Gastrocnemius medialis (tissue), 4 donors: ENCODE measurements at regions not wholly inside any gene's neighbourhood (a gene's known extent, or its start where the extent isn't known, plus 50 kb on each side); places are given as distances from the start of the nearest gene placed in this dataset.

Experiments used
- ATAC-seq, 2 donors: fragments of 150-250 bp; one replicate each; pipeline ENCODE4 v1.9.1; 2016
- DNase-seq, 2 donors: peaks; one replicate each; pipeline ENCODE4 v3.0.0-alpha.2; 2019
- H3K27ac ChIP-seq, 4 donors: fragments of 200-600 bp; sonication (generic); 1 replicate in 1 of 4; 2 replicates in 3 of 4; pipeline ENCODE4 v1.5.1; 2016 to 2018; ENCODE audit warnings: mild to moderate bottlenecking in 2 of 4, moderate library complexity in 1 of 4
- H3K27me3 ChIP-seq, 3 donors: fragments of 200-600 bp; sonication (generic) in 2 of 3; 1 replicate in 1 of 3; 2 replicates in 2 of 3; pipeline versions ENCODE4 v1.5.1 to v1.6.0; 2016 to 2019; ENCODE audit warnings: mild to moderate bottlenecking in 1 of 3, moderate library complexity in 1 of 3
- H3K36me3 ChIP-seq, 2 donors: fragments of 200-600 bp; sonication (generic) in 1 of 2; one replicate each; pipeline ENCODE4 v1.5.1; 2017 to 2018
- H3K4me1 ChIP-seq, 2 donors: fragments of 200-600 bp; sonication (generic) in 1 of 2; one replicate each; pipeline ENCODE4 v1.5.1; 2016 to 2017; ENCODE audit warnings: mild to moderate bottlenecking in 2 of 2
- H3K4me3 ChIP-seq, 4 donors: fragments of 200-600 bp; sonication (generic) in 3 of 4; 1 replicate in 1 of 4; 2 replicates in 3 of 4; pipeline ENCODE4 v1.5.1; 2016 to 2019; ENCODE audit warnings: mild to moderate bottlenecking in 2 of 4
- H3K9me3 ChIP-seq, 3 donors: fragments of 200-600 bp; sonication (generic) in 2 of 3; 1 replicate in 1 of 3; 2 replicates in 2 of 3; pipeline ENCODE4 v1.5.1; 2016 to 2019
- POLR2A ChIP-seq, 2 donors: fragments of 450-650 bp; IDR thresholded peaks; one replicate each; pipeline ENCODE4 v1.6.1; 2017; ENCODE audit warnings: antibody characterized with exemption in 2 of 2, mild to moderate bottlenecking in 2 of 2, moderate library complexity in 2 of 2
- in situ Hi-C, 4 donors: fragments of 200-750 bp; cut with MboI; loops; one replicate each; pipeline versions ENCODE4 v1.15.0 to v1.8.0; 2017; ENCODE audit warnings: low sequenced_read_pairs in 4 of 4
- intact Hi-C: fragments of 100-400 bp; cut with DNase I; formaldehyde crosslinking; loops from one replicate; pipeline ENCODE4 v1.15.1; 2023; ENCODE audit warnings: low total_unique reads
- TF ChIP-seq, protein P1 (sequence below), 5 experiments: fragments of 450-650 bp in 3 of 5; fragments of 200-600 bp in 2 of 5; sonication (generic) in 2 of 5; IDR thresholded peaks in 4 of 5; conservative IDR thresholded peaks in 1 of 5; 1 replicate in 4 of 5; 2 replicates in 1 of 5; pipeline ENCODE4 v1.5.1; 2016 to 2019; ENCODE audit warnings: antibody characterized with exemption in 5 of 5, mild to moderate bottlenecking in 3 of 5, moderate library complexity in 3 of 5

DNA sequence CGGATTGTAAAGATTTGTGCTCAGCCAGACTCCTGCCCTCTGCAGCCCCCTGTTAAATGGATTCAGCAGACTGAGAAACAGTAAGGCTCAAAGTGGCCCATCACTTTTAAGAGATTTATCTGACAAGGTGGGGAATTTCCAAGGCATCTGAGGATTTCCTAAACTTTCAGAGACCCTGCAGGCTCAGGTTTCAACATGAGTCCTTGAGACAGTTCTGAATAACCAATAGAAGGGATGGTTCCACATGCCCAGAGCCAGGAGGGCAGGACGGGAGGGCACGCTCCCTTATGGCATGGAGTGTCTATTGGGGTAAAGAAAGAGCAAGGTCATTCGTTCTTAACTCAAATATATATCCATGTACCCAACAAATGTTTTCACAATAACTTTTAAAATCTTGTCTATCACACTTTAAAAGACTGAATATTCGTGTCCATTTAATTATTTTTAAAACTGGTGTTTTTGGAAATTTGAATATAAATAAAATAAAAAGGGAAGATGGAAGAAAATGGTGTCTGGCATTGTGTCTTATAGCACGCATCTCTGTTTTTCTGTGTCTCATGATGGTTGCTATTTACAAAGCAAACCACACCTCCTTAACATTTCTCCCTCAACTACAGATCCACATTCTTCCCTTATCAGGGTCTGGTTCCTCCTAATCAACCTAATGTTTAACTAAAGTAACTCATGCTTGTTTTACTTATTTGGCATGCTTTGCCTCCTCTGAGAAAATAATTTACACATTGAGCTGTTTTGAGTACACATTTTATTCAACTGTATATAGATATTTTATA, 56.0 kb upstream of the DSG1 start:
- ATAC-seq = no peak
- in situ Hi-C loops = no loop called here
- TF ChIP-seq, protein P1, sequence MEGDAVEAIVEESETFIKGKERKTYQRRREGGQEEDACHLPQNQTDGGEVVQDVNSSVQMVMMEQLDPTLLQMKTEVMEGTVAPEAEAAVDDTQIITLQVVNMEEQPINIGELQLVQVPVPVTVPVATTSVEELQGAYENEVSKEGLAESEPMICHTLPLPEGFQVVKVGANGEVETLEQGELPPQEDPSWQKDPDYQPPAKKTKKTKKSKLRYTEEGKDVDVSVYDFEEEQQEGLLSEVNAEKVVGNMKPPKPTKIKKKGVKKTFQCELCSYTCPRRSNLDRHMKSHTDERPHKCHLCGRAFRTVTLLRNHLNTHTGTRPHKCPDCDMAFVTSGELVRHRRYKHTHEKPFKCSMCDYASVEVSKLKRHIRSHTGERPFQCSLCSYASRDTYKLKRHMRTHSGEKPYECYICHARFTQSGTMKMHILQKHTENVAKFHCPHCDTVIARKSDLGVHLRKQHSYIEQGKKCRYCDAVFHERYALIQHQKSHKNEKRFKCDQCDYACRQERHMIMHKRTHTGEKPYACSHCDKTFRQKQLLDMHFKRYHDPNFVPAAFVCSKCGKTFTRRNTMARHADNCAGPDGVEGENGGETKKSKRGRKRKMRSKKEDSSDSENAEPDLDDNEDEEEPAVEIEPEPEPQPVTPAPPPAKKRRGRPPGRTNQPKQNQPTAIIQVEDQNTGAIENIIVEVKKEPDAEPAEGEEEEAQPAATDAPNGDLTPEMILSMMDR (IDR thresholded peaks at IDR 0.05 in 4 of 5, conservative IDR thresholded peaks at IDR 0.05 in 1 of 5) = no peak
- TF ChIP-seq POLR2A (IDR thresholded peaks at IDR 0.05) = no peak
- H3K36me3 ChIP-seq = no peaks in the 10 kb centered on the region
- H3K27me3 ChIP-seq = no peaks in the 10 kb centered on the region
- H3K4me3 ChIP-seq = no peak overlapping the region
- intact Hi-C loops = no loop called here
- no peak overlapping the region for H3K27ac ChIP-seq
- no peak for DNase-seq
- H3K4me1 ChIP-seq = no peaks in the 10 kb centered on the region
- no peaks in the 10 kb centered on the region for H3K9me3 ChIP-seq

DNA sequence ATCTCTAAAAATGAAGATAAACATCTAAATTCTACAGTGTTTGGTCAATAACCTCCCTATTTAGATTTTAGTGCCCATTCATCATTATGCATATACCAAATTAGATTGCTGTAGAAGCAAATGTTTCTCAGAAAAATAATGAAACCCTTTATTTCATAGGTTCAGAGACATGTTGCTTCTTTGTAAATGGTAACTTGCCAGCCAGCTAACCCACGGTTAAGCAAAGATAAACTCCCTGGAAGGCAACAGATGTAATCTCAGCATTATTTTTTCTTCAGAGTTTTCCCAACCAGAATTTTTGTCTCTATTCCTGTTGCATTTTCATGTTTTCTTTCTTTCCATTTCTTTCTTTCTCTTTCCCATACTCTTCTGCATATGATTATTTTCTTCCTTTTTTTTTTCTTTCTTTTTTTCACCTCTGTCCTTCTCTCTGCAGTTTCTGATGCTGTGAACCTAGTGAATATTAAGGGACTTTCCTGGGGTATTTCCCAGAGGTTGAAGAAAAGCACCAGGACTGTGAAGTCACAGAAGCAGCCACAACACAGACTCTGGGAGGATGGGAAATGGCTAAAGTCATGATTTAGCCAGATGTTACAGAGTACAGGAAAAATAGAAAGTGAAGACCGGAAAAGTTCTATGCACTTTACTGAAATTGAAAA, 50.0 kb upstream of the DSG1 start:
- ATAC-seq (no peak), DNase-seq (no peak)
- intact Hi-C loops (no loop called here), in situ Hi-C loops (no loop called here)
- no peak overlapping the region for H3K27ac ChIP-seq
- no peaks in the 10 kb centered on the region for H3K36me3 ChIP-seq
- H3K9me3 ChIP-seq = no peaks in the 10 kb centered on the region
- no peak overlapping the region for H3K4me3 ChIP-seq
- TF ChIP-seq, protein P1 (IDR thresholded peaks at IDR 0.05 in 4 of 5, conservative IDR thresholded peaks at IDR 0.05 in 1 of 5) = no peak
- no peak for TF ChIP-seq POLR2A (IDR thresholded peaks at IDR 0.05)
- H3K27me3 ChIP-seq = no peaks in the 10 kb centered on the region
- no peaks in the 10 kb centered on the region for H3K4me1 ChIP-seq
